ENCODE measurements at regions not wholly inside any gene's neighbourhood (a gene's known extent, or its start where the extent isn't known, plus 50 kb on each side); places are given as distances from the start of the nearest gene placed in this dataset.

GRCh38 chr5:123885081-123885480, 373.1 kb downstream of the CSNK1G3 start:
- DNase-seq = no peak

DNA sequence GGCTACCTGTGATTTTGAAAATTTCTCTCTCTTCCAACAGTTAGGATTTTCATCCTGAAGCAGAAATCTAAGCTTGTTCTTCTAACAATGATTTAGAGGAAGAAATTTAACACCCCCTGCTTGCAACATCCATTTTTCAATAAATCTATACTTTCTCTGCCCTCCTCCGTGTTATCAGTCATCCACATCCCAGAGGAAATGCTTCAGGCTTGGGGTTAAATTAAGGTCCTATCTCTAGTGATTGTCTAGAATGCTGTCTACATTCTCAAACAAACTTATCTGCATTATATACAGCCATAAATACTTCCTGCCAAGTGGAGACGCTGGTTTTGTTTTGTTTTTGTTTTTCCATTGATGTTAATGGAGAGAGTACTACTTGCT, 371.0 kb downstream of the CSNK1G3 start:
- DNase-seq = no peak

GRCh38 chr5:123882319-123882964, 370.5 kb downstream of the CSNK1G3 start:
- no peak for DNase-seq

GRCh38 chr5:123881759-123882244, 369.8 kb downstream of the CSNK1G3 start:
- DNase-seq = no peak

- DNase-seq = no peak
Observed at GRCh38 chr5:123880875-123881274, 368.9 kb downstream of the CSNK1G3 start.

DNA sequence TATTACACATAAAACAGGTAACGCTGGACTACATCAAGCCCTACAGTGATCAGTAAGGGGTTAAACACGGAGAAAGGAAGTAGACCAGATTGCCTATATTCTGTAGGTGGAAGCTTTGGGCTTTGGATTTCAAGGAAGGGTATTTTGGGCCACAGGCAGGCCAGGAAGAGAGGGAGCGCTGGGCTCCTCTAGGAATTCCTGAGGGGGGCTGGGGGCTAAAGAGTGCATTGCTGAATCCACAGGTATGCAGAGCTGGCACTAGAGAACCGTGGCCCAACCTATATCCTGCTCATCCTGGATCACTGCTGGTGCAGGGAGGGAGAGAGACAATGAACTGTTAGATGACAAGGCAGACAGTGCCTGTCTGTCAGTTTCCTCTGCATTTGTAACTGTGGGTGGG, 367.1 kb downstream of the CSNK1G3 start:
- DNase-seq = no peak

- no peak for DNase-seq
Observed at GRCh38 chr5:123876276-123876790, 364.4 kb downstream of the CSNK1G3 start.

DNA sequence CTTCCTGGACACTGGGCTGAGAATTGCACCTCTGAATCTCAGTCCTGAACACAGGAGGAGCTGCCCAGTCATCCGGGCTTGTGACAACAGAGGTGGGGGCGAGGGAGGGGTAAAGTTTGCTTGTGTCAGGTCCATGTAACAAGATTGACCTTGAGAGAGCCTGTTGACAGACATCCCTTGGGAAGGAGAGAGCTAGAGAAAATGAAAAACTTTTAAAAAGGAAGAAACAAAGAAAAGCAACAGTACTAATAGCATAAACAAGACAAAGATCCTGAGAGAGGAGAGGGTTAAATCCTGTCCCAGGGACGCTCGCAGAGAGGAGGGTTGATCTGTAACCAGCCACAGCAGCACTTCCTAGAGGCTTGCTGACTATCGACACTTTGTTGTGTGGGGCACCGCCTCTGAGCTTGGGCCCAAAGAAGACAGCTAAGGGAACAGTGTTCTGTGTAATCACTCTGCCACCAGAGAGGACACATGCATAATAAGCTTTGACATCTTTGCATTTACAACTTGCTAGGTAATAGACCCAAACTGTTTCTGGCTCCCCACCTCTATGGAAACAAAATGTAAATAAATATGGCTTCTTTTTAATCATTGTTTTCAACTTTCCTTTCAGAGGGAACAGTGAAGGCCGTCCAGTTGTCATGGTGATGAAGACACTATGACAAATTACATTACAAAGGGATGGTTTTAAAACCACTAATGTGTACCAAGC, 363.7 kb downstream of the CSNK1G3 start:
- DNase-seq = no peak

DNA sequence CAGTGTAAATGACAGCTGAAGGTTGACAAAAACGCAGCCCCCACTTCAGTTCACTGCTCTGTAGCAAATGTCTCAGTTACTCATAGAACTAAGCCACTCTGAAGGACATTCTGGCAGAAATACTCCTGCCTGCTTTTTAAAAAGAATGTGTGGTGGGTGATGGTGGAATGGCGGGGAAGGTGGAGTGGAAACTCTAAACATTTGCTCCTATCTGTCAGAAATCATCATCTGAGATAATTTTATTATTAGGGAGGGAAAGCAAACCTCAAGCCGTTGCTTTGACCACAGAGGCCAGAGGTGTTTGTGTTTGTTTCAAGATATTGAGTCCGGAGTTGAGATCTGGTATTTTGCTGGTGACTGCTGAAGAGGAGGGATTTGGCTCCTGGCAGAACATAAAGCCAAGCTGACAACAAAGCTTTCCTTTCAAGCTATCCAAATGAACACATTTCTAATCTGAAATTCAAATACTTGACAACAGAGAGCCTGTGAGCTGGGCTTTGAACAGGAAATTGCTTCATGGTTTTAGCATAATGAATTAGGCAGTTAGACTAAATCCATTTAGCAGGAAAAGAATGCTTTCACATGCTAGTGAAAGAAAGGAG, 362.7 kb downstream of the CSNK1G3 start:
- no peak for DNase-seq

GRCh38 chr5:123873846-123874245, 361.9 kb downstream of the CSNK1G3 start:
- no peak for DNase-seq

DNA sequence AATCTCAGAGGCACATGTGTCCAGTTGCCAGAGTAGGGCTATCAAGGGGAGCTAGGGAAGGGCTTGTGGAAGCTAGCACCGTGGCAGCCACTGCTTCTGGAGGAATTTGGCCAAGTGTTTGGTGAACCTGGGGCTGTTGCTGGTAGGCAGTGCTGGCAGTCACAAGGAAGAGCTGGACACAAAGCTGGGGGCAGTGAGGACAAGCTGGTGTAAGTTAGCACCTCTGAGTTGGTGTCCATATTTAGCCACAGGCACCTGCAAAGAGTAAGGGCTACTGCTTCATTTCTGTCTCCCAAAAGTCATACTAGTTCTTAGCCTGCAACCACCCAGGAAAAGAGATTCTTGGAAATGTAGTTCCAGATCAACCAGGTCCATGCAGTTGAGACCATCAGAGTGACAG, 359.4 kb downstream of the CSNK1G3 start:
- no peak for DNase-seq

- no peak for DNase-seq
Observed at GRCh38 chr5:123868881-123869280, 356.9 kb downstream of the CSNK1G3 start.

DNA sequence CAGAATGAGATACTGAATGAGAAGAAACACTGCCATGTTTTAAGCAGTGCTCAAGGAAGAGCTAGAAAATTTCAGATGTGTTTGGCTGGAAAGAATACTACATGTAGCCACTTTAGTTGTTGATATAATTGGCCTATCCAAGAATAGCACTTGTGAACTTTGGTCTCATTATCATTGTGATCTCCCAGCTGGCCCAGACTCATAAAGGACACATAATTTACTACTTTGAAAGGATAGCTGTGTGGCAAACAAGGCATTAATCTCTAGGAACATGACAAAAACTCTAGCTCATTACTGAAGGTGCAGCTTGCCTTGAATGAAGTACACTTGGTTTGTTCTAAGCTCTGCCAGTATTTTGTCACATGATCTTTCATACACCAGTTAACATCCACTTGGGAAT, 356.3 kb downstream of the CSNK1G3 start:
- DNase-seq = no peak

DNA sequence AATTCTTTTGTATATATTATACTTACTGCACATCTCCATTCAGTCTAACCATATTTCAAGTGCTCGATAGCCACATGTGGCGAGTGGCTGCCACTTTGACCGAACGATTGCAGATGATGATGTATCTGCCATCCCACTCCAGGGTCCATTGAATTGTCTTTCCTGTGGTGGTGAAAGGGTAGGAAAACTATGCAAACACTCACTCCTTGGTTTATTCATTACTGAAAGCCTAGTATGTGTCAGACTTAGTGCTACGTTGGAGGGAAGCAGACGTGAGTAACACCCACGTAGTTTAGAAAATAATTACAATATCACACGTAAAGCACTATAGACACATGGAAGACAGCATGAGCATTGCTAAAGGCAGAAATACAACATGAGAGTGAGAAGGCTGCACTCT, 353.7 kb downstream of the CSNK1G3 start:
- no peak for DNase-seq

GRCh38 chr5:123864578-123864977, 352.6 kb downstream of the CSNK1G3 start:
- DNase-seq = no peak

DNA sequence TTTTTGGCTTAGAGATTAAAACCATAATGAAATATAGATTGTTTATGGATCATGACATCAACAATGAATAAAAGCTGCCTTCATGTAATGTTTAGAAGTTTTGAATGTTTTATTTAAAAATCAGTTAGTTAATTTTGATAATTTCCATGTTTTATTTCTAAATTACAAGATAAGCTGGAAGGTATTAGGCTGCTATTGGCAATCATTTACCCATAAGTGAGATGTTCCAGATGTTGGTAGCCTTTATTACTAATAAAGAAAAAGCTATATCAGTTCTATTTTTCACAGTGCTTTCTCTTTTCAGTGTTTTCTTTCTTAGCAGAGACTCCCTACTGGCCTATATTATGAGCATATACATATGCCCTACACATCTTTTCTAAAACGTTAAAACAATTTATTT, 347.0 kb downstream of the CSNK1G3 start:
- DNase-seq = no peak

DNA sequence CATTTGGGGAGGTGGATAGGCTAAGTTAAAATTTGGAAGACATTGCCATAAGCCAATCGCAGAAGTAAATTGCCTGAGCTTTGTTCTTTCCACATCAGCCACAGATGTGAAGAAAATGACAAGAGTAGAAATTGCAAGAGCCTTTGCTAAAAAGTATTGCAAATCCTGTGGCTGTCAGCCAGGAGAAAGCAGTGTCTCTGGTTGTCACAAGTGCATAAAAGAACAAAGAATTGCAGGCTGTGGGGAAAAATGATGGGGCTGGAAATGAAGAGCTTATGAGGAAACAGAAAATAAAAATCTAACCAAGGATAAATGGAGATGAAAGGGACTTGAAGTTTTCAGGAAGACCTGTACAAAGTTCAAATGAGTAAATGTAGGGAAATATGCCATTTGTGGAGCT, 344.8 kb downstream of the CSNK1G3 start:
- no peak for DNase-seq

GRCh38 chr5:123855609-123856008, 343.6 kb downstream of the CSNK1G3 start:
- DNase-seq = no peak

GRCh38 chr5:123845356-123846100, 333.6 kb downstream of the CSNK1G3 start:
- no peak for DNase-seq

GRCh38 chr5:123844873-123845272, 332.9 kb downstream of the CSNK1G3 start:
- DNase-seq = no peak

DNA sequence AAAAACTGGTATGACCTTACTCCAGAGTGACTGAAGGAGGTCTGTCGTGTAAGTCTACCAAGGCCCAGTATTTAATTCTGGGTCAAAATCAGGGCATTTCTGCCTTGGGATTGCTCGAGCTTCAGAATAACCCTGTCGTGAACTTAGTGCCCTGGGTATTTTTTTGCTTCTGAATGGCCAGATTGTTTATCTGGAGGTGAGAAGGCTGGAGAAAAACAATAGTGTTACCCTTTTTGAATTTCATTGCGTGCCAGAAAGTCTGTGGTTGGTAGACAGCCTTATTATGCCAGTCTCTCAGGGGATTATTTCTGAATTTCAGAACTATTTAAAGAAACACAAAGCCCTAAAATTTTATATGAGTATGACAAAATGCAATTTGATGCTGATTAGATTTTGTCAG, 323.4 kb downstream of the CSNK1G3 start:
- no peak for DNase-seq

- no peak for DNase-seq
Observed at GRCh38 chr5:123830575-123830974, 318.6 kb downstream of the CSNK1G3 start.

GRCh38 chr5:123827811-123828210, 315.8 kb downstream of the CSNK1G3 start:
- no peak for DNase-seq

Data from stimulated activated CD4-positive, alpha-beta T cell treated with anti-CD3 and anti-CD28 coated beads, Interleukin-4, amount 100 ng/mL, for 1 hour (primary cell).